HFFc6 (cell line): ENCODE measurements at regions not wholly inside any gene's neighbourhood (a gene's known extent, or its start where the extent isn't known, plus 50 kb on each side); places are given as distances from the start of the nearest gene placed in this dataset.

Experiments
- DNase-seq: peaks from one replicate; pipeline ENCODE4 v3.0.0-alpha.2; 2018
- H3K27ac Mint-ChIP-seq: 2 replicates; pipeline ENCODE4 v1.8.0; 2020; ENCODE audit warnings: mild to moderate bottlenecking, mixed read lengths
- H3K27me3 Mint-ChIP-seq: 2 replicates; pipeline ENCODE4 v1.8.0; 2021; ENCODE audit warnings: mild to moderate bottlenecking, moderate library complexity, mixed read lengths; ENCODE audit not compliant: insufficient read depth
- H3K36me3 Mint-ChIP-seq: 2 replicates; pipeline ENCODE4 v1.8.0; 2021; ENCODE audit warnings: low read depth, mixed read lengths
- H3K4me1 Mint-ChIP-seq: 2 replicates; pipeline ENCODE4 v1.8.0; 2020; ENCODE audit warnings: low read depth, mixed read lengths
- H3K4me3 Mint-ChIP-seq: 2 replicates; pipeline ENCODE4 v1.8.0; 2020; ENCODE audit warnings: mild to moderate bottlenecking, moderate library complexity, mixed read lengths
- H3K9me3 Mint-ChIP-seq: 2 replicates; pipeline ENCODE4 v1.8.0; 2020; ENCODE audit warnings: mild to moderate bottlenecking, mixed read lengths
- CTCF ChIP-seq: fragments of 200-600 bp; sonication (generic); IDR thresholded peaks from 2 replicates; pipeline ENCODE4 v1.5.0; 2021; ENCODE audit warnings: antibody characterized with exemption, mild to moderate bottlenecking

- no peak for DNase-seq
- TF ChIP-seq CTCF: no peak
- Mint-ChIP-seq H3K27me3 (peaks cover 18% of the 10 kb centered on the region), H3K9me3 (no peaks in the 10 kb centered on the region), H3K27ac (no peak overlapping the region), H3K36me3 (no peaks in the 10 kb centered on the region), H3K4me1 (peaks cover 4% of the 10 kb centered on the region; the same call in 1 of the 2 replicates), H3K4me3 (no peak overlapping the region)
Observed at GRCh38 chr12:114123108-114123507, 157.0 kb upstream of the RBM19 start.

- Mint-ChIP-seq H3K9me3 (no peaks in the 10 kb centered on the region), H3K4me1 (peaks cover 7% of the 10 kb centered on the region; the same call in 1 of the 2 replicates), H3K36me3 (no peaks in the 10 kb centered on the region), H3K27me3 (peaks cover 16% of the 10 kb centered on the region), H3K4me3 (no peak overlapping the region), H3K27ac (no peak overlapping the region)
- no peak for TF ChIP-seq CTCF
- no peak for DNase-seq
Observed at GRCh38 chr12:114122016-114122415, 155.9 kb upstream of the RBM19 start.

- Mint-ChIP-seq H3K27me3 (peaks cover 12% of the 10 kb centered on the region), H3K27ac (no peak overlapping the region), H3K36me3 (no peaks in the 10 kb centered on the region), H3K9me3 (peaks cover 7% of the 10 kb centered on the region; the same call in 1 of the 2 replicates), H3K4me3 (no peak overlapping the region), H3K4me1 (peaks cover 7% of the 10 kb centered on the region; the same call in 1 of the 2 replicates)
- TF ChIP-seq CTCF: no peak
- no peak for DNase-seq
Observed at GRCh38 chr12:114119316-114119715, 153.2 kb upstream of the RBM19 start.

- Mint-ChIP-seq H3K4me1 (peaks cover 34% of the 10 kb centered on the region), H3K27me3 (no peaks in the 10 kb centered on the region; the same call in 1 of the 2 replicates), H3K36me3 (peaks cover 7% of the 10 kb centered on the region; the same call in 1 of the 2 replicates), H3K4me3 (peak overlapping the region; percentile 60), H3K27ac (peak overlapping the region; percentile 77), H3K9me3 (peaks cover 10% of the 10 kb centered on the region)
- no peak for TF ChIP-seq CTCF
- peak; percentile 87 for DNase-seq
Observed at GRCh38 chr12:114096461-114096860, 130.3 kb upstream of the RBM19 start.

- H3K4me3 Mint-ChIP-seq: no peak overlapping the region
- H3K36me3 Mint-ChIP-seq: peaks cover 7% of the 10 kb centered on the region; the same call in 1 of the 2 replicates
- DNase-seq: no peak
- TF ChIP-seq CTCF: no peak
- H3K27ac Mint-ChIP-seq: no peak overlapping the region; the same call in 1 of the 2 replicates
- H3K9me3 Mint-ChIP-seq: peaks cover 11% of the 10 kb centered on the region
- H3K4me1 Mint-ChIP-seq: peaks cover 34% of the 10 kb centered on the region
- peaks cover 2% of the 10 kb centered on the region for H3K27me3 Mint-ChIP-seq
Observed at GRCh38 chr12:114093520-114093919, 127.4 kb upstream of the RBM19 start.

GRCh38 chr12:114092981-114093380 is 126.9 kb upstream of the RBM19 start:
- Mint-ChIP-seq H3K27me3 (peaks cover 4% of the 10 kb centered on the region), H3K4me3 (no peak overlapping the region), H3K9me3 (peaks cover 11% of the 10 kb centered on the region), H3K36me3 (peaks cover 7% of the 10 kb centered on the region; the same call in 1 of the 2 replicates), H3K4me1 (peaks cover 39% of the 10 kb centered on the region), H3K27ac (no peak overlapping the region; the same call in 1 of the 2 replicates)
- TF ChIP-seq CTCF: no peak
- peak; percentile 23 for DNase-seq
